ENCODE measurements at regions not wholly inside any gene's neighbourhood (a gene's known extent, or its start where the extent isn't known, plus 50 kb on each side); places are given as distances from the start of the nearest gene placed in this dataset.
"Not testable (repeated sequence)": the region's sequence is repeated elsewhere in the genome, so short reads cannot be mapped to it uniquely, and the experiment has no call there.

DNA sequence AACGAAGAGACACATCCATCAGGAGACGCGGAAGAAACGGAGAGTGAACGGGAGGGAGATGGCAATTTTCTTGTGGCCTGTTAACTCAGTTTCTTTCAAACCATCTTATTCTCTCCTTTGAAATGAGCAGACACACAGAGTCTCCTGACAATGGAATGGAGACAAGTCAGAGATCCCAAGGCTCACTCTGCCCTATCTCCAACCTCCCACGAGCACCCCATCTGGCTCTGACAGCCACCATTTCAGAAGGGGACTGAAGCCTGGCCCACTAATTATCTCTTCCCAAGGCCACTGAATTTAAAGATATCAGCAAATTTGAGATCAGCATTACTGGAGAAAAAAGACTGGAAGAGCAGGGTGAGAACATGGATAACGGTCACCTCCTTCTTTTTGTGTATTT is 215.6 kb downstream of the DHX15 start:
- DNase-seq (ENCODE audit: low read depth) = no peak

DNA sequence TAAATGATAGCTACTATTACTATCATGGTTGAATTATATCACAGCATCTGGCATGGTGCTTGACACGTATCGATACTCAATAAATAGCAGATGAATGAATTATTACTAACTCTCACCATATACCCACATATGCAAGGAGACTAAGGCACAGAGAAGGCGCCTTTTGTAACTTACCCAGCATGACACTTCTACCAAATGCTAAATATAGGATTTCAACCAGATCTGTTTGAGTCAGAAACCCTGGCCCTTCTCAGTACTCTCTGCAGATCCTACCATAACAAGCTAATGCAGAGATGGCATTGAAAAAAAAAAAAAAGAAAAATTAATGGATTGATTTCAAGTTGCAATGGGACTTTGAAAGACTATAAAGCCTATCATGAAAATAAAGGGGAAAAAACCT is 219.5 kb downstream of the DHX15 start:
- DNase-seq (ENCODE audit: low read depth) = no peak

DNA sequence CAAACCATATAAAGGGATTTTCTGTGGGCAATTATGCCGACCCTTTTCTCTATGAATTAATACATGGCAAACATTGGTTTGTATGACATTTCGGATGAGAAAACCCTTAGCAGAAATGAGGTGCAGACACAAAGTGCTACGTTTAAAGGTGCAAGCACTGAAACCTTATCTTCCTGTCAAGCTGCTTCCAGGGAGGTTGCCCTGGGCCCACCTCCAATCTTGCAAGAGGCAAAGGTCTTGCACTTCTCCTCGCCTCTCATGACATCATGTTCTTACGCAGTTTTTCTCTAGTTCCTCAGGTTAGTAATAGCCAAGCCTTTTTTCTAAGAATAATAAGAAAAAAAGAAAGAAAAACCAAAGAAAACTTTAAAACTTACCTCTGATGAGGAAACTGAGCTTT is 220.1 kb downstream of the DHX15 start:
- no peak for DNase-seq (ENCODE audit: low read depth)

DNA sequence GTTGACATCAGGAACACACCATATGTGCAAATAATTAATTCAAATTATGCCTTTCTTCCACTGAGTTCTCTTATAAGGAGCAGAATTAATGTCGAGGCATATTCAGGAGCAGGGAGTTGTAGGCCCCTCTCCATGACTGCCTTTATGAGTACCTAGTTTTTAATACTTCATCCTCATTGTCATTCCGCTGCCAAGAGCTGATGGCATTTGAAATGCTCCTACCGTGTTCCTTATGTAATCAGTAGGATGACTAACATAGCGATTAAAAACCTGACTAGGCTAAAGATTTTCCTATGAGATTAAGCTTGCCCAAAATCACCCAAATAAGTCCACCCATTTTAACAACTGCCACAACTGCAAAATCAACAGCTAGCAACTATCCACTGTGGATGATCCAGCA is 220.6 kb downstream of the DHX15 start:
- no peak for DNase-seq (ENCODE audit: low read depth)

DNA sequence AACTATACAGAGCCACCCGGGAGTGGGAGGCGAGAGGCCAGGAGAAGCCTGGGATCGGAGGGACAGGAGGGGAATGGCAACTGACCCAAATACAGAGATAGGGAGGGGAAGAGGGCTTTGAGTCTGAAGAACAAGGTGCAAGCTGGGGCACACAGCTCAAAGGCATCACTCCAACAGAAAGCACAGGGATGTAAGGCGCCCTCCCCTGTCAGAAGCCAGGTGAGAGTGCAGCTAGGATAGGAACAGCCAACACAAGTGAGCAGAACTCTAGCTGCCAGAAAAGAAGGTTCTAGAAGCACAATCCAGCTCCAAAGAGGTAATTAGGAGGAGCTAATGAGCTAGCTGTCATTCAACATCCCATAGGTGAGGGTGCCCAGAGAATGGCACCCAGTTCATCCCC is 232.2 kb downstream of the DHX15 start:
- no peak for DNase-seq (ENCODE audit: low read depth)

DNA sequence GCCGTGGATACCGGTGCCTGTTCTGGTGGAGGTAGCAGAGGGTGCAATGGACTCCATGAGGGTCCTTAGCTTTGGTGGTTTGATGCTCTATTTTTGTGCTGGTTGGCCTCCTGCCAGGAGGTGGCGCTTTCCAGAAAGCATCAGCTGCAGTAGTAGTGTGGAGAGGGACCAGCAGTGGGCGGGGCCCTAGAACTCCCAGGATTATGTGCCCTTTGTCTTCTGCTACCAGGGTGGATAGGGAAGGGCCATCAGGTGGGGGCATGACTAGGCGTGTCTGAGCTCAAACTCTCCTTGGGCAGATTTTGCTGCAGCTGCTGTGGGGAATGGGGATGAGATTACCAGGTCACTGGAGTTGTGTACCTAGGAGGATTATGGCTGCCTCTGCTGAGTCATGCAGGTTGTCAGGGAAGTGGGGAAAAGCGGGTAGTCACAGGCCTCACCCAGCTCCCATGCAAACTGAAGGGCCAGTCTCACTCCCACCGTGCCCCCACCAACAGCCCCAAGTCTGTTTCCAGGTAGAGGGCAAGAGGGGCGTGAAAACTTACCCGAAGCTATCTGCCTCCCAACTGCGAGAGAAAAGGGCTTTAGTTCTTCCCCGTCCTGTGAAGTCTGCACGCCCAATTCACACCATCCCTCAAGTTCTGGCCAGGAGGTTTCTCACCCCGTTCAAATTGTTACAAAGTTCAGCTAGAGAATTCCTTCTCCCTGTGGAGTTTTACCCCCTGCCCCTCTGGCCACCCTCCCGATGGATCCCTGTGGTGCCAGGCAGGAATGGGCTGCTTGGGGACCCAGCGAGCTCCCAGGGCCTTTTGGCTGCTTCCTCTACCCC is 235.0 kb downstream of the DHX15 start:
- DNase-seq (ENCODE audit: low read depth) = not testable (repeated sequence)

DNA sequence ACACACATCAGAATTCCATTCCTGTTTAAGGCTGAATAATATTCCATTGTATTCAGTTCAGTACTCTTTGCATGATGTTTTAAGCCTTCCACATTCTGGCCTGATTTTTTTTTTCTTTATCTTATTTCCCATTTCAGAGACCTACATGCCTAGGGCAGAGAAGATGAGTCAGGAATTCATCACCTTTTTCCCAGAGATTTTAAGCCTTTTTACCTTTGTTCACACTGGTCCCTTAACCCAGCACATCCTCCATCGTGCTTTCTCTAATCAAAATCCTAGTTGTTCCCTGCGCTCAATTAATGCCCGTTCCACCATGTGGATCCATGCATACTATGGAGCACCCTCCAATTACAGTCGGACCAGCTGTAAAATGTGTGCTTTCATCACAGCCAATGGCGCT is 245.1 kb downstream of the DHX15 start:
- no peak for DNase-seq (ENCODE audit: low read depth)

DNA sequence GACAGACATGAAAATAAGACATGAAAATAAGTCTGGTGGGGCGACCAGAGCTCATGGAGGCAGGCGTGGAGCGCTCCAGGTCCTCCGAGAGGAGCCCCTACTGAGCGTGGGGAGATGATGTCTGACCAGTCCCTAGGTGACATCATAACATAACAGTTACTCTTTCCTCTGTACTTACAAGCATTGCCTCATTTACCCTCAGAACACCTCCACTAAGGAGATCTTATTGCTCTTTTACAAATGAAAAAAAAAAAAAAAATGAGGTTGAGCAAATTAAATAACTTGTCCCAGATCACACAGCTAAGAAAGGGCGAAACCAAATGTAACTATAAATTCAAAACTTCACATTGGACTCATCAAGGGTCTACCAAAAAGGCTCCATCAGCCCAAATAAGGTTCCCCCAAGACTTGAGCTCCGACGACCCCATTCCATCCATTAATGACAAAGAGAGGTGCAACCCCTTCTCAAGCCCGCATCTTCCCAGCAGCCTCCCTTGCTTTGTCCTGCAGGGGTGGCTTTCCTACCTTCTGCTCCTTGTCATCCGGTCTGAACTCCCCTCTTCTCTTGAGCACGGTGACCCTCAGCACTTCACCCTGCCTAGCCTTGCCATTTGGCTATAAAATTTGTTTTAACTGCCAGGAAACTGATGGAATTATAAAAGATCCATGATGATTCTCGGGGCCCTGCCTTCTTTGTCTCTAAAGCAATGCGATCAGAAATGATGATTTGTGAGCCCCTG is 246.7 kb downstream of the DHX15 start:
- no peak for DNase-seq (ENCODE audit: low read depth)

DNA sequence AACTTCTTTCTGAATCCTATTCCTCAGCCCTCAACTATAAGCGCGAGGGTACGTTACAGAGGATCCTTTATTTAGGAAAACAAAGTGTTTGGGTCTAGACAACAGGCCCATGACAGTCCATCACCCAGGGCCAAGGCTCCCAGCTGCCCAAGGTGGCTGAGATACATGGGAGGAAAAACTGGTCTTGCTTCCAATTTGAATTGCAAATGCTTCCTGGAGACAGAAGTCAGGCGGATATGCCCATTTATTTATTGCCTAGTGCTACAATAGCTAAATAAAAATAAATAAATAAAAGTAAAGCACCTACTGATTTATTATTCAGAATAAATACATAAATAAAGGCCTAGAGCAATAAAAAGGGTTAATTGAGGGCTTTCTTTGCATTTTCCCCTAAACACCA is 248.7 kb downstream of the DHX15 start:
- no peak for DNase-seq (ENCODE audit: low read depth)

DNA sequence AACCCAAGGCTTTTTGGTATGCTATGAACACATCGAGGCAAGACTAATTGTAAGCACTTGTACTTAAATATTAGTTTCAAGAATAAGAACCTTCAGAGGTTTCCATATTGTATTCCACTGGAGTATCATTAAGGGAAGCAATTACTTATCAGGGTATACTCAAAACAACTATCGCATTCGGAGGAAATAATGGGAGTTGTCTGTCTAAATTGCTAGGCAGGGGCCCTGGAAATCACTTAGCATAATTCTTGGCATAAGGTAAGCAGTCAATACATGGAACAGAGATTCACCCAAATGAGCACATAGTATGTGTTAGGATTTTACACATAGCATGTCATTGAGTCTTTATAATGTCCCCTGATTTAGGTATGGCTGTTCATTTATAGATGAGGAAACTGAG is 249.4 kb downstream of the DHX15 start:
- DNase-seq (ENCODE audit: low read depth) = no peak

DNA sequence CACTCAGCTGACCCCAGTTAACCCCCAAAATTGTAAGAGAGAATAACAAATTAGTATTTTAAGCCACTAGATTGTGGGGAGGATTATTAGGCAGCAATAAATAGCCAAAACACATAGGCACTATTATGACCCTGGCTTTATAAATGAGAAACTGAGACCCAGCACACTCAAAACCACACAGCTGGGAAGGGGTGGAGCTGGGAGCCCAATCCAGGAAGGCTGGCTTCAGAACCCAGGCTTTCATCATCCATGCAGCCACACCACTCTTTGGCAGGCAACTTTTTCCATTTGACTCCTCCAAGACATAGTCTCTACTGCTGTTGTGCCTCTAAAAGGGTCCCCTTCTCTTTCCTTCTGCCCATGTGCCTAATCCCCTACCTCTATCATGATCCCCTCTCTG is 253.8 kb downstream of the DHX15 start:
- no peak for DNase-seq (ENCODE audit: low read depth)

DNA sequence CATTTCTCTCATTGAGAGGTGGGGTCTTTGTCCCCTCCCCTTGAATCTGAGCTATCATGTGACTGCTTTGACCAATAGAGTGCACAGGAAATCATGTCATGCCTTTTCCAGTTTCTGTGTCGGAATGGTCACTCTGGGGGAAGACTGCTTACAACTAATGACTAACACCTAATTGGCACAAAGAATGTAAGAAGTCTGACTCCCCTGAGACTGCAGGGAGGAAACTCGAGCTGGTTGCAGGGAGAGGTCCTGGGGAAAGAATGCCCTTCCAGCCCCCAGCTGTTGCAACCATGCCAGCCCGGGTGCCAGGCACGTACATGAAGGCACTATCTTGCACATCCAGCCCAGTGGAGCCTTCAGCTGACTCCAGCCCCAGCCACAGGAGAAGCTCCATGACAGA is 254.2 kb downstream of the DHX15 start:
- no peak for DNase-seq (ENCODE audit: low read depth)

DNA sequence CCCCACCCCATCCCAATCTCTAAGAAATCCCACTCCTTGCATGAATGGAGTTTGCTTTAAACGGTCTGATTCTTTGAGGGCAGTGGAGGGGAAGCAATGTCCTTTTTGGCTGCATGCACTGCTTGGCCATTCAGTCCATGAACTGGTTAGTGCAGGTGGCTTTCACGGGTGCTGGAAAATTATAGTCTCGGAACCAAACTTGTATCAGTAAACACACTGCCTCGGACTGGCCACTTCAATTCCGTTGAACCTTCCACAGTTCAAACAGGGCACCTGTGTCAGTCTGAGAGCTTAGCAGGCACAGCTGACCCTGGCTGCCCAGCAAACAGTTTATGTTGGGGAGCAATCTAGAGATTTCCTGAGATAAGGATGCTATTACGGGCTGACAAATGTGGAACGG is 255.6 kb downstream of the DHX15 start:
- no peak for DNase-seq (ENCODE audit: low read depth)

DNA sequence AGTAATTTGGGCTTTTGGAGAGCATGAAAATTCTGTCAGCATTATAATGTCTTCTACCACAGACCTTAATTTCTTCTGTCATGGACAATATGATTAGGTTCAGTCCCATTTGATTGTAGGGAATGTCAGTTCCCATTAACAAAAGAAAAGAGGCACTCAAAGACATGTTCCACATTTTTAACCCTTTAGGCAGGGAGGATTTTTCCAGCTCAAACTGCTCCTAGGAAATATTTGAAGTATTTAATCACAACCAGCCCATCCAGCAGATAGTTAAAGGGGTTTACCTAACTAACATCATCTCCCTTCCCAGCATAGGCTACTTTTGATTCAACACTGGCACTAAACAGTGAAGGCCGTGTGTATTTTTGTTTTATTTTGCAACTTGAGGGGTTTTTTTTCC is 256.0 kb downstream of the DHX15 start:
- no peak for DNase-seq (ENCODE audit: low read depth)

DNA sequence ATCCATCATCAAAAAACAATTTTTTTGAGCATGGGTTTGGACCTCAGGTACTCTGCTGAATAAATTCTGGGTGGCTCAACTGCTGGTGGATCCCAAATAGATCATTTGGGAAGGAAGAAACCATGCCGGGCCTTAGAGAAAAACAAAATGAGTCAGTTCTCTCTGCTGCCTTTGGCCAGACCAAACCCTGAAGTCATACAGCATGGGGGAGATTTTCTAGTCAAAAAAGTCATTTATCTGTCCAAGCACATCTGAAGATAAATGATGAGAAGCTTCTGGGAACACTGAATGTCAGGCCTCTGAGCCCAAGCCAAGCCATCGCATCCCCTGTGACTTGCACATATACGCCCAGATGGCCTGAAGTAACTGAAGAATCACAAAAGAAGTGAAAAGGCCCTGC is 261.4 kb downstream of the DHX15 start:
- no peak for DNase-seq (ENCODE audit: low read depth)

DNA sequence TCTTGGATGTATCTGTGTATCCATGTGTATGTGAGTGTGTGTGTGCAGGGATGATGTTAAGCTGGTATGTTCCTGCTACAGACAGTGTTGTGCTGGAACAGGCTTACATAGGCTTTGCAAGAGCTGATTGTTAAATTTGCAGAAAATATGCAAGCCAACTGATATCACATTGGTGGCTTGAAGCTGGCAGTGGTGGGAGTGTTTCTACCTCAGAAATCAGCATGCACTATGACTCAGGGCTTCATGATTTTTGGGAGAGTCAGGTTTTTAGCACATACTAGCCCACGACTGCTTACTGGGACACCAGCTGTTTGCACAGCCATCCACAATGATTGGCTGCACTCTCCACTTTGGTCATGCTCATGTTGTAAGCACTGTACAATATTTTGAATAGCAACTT is 261.8 kb downstream of the DHX15 start:
- no peak for DNase-seq (ENCODE audit: low read depth)

DNA sequence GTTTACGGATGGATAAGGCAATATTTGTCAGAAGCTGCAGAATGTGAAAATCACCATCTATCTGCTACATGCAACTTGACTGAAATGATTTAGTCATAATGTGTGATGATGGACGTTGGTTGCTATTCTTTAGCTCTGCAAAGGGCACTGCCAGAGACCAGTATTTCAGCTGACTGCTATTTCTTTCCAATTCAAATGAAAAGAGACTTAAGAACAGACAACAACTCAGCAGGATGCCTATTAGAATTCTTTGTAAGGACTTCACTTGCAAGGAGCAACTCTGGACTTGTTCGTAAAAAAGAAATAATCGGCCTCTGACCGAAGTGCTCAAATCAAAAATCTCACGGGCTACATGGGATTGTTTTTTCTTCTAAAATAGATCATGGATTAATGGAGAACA is 262.7 kb downstream of the DHX15 start:
- DNase-seq (ENCODE audit: low read depth) = no peak

DNA sequence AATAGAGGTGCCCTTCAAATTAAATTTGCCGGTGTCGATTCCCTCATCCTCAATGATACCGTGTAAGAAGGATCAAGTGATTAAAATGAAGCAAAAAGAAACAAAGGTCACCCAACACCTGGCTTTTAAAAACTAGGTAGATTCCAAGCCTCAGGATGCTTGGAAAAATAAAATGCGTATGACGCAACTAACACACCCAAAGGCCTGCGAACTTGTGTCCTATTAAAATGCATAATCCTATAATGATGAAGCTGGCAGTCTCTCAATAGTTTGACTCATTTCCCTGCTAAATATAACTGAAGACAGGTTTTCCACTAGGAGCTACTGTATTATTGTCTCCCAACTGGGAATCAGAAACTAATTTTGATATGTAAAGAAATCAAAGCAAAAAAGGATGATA is 263.2 kb downstream of the DHX15 start:
- no peak for DNase-seq (ENCODE audit: low read depth)

DNA sequence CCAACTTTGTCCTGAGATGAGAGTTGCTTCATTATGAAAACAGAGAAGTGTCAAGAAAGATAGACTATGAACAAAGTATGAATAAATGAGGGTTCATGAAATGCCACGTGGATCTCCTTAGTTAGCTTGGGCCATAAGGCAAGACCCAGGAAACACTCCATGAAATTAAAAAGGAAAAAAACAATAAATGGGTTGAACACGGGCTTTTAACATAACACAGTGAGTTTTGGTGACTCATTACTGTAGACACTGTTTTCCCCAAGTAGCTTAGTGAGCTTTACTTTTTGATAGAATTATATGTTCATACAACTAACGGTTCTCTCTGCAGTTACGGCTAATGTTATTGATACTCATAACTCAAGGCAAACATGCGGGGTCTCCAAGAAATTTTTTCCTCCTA is 265.0 kb downstream of the DHX15 start:
- DNase-seq (ENCODE audit: low read depth) = no peak

DNA sequence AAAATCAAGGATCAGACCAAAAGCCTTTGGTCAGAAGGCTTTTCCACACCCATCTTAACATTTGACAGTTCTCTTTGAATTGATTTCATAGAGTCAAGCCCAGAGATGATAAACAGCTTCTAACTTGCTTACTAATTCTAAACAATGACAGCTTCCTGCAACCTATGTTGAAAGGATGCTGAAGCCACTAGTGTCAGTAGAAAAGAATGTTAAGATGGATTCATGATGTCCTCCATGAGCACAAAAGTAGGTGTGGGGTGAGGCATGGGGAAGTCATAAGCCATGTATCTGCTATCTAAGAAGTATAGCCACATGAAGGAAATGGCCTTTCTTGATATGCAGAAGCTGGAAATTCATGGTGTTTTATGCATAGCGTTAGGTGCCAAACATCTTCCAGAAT is 269.3 kb downstream of the DHX15 start:
- no peak for DNase-seq (ENCODE audit: low read depth)

DNA sequence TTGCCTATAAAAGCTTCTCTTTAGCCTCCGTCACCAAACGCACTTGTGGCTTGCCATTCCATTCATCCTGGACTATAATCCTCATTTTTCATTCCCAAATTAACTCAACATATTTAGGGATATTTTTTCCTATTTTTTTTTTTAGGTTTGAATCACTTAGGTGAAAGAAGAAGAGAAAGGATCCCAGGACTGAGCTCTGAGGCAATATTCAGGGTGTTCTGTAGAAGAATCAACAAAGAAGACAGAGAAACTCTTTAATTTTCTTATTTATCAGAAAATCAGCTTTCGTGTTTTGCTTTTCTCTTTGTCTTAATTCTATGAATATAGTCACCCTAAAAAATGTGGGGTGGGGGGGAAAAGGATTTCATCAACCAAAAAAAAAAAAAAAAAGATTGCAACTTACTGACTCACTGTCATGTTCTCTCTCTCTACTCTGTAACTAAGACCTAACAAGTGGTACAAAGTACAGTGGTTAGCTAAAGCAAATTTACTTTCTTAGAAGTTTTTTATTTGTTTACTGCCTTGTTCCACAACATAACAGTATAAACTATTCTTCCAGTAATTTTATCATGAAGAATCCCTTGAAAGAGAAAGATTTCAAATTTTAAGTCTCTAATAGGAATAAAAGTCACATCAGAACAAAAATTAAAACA is 272.0 kb downstream of the DHX15 start:
- no peak for DNase-seq (ENCODE audit: low read depth)

DNA sequence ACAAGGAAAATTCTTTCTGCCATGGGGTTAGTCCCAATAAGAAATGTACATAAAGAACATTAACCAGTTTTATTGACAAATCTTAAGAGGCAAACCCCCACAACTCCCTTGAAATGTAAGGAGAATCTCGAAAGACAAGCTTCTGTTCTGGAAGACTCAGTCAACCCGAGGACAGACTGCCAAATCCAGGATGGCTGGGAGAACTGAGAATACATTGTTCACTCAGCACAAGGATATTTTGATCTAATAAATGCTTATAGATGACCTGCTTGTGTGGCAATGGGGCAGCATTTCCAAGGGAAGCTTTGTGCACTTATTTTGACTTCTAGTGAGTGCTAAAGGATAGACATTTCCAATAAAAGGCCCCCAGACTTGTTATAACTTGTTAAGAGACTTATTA is 280.4 kb downstream of the DHX15 start:
- DNase-seq (ENCODE audit: low read depth) = no peak

DNA sequence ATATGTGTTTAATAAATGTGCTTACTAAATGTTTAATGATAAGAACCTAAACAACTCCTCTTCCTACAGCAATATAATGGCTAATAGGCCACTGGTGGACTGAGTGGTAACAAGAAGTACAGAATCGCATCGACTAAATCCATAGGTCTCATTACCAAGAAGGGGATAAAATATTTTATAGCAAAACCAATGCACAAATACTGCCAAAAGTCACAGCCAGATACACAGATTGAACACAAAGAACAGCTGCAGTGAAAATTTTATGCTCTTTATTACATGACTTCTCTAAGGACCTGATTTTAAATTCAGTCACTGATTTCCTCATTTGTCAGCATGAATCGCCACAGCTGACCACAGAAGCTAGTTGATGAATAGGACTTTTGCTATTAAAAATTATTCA is 285.4 kb downstream of the DHX15 start:
- DNase-seq (ENCODE audit: low read depth) = no peak
